DMS53 (cell line): ENCODE measurements at regions not wholly inside any gene's neighbourhood (a gene's known extent, or its start where the extent isn't known, plus 50 kb on each side); places are given as distances from the start of the nearest gene placed in this dataset.
"Not testable (repeated sequence)": the region's sequence is repeated elsewhere in the genome, so short reads cannot be mapped to it uniquely, and the experiment has no call there.

Experiments
- DNase-seq: peaks from one replicate; lab custom pipeline; 2025; lab: John Stamatoyannopoulos, UW

GRCh38 chr13:79986890-79987289, 354.0 kb downstream of the SPRY2 start:
- DNase-seq = no peak

GRCh38 chr13:79974935-79975650, 365.8 kb downstream of the SPRY2 start:
- DNase-seq = peak; percentile 64

GRCh38 chr13:79973533-79973963, 367.4 kb downstream of the SPRY2 start:
- DNase-seq = peak; percentile 26

GRCh38 chr13:79972066-79972569, 368.8 kb downstream of the SPRY2 start:
- DNase-seq = no peak

- DNase-seq = no peak
Measured at GRCh38 chr13:79966493-79966895, 374.4 kb downstream of the SPRY2 start.

- DNase-seq = no peak
Measured at GRCh38 chr13:79966059-79966458, 374.9 kb downstream of the SPRY2 start.

- DNase-seq = no peak
Measured at GRCh38 chr13:79946556-79946955, 394.4 kb downstream of the SPRY2 start.

- no peak for DNase-seq
Measured at GRCh38 chr13:79943346-79944023, 397.4 kb downstream of the SPRY2 start.

- DNase-seq = no peak
Measured at GRCh38 chr13:79941752-79942151, 399.2 kb downstream of the SPRY2 start.

GRCh38 chr13:79939689-79940088, 401.2 kb downstream of the SPRY2 start:
- DNase-seq = no peak

GRCh38 chr13:79937771-79938216, 403.1 kb downstream of the SPRY2 start:
- no peak for DNase-seq

GRCh38 chr13:79937311-79937710, 403.6 kb downstream of the SPRY2 start:
- no peak for DNase-seq

- DNase-seq = no peak
Measured at GRCh38 chr13:79936368-79937136, 404.4 kb downstream of the SPRY2 start.

GRCh38 chr13:79935121-79935520, 405.8 kb downstream of the SPRY2 start:
- no peak for DNase-seq

- no peak for DNase-seq
Measured at GRCh38 chr13:79933389-79933788, 407.5 kb downstream of the SPRY2 start.

- DNase-seq = no peak
Measured at GRCh38 chr13:79932556-79932955, 408.4 kb downstream of the SPRY2 start.

- not testable (repeated sequence) for DNase-seq
Measured at GRCh38 chr13:79923973-79924556, 416.9 kb downstream of the SPRY2 start.

- no peak for DNase-seq
Measured at GRCh38 chr13:79919091-79919490, 421.8 kb downstream of the SPRY2 start.

- DNase-seq = no peak
Measured at GRCh38 chr13:79918620-79919019, 422.3 kb downstream of the SPRY2 start.

- DNase-seq = no peak
Measured at GRCh38 chr13:79917628-79918027, 423.3 kb downstream of the SPRY2 start.

GRCh38 chr13:79915114-79915811, 425.7 kb downstream of the SPRY2 start:
- no peak for DNase-seq
